ENCODE measurements at regions not wholly inside any gene's neighbourhood (a gene's known extent, or its start where the extent isn't known, plus 50 kb on each side); places are given as distances from the start of the nearest gene placed in this dataset.

DNA sequence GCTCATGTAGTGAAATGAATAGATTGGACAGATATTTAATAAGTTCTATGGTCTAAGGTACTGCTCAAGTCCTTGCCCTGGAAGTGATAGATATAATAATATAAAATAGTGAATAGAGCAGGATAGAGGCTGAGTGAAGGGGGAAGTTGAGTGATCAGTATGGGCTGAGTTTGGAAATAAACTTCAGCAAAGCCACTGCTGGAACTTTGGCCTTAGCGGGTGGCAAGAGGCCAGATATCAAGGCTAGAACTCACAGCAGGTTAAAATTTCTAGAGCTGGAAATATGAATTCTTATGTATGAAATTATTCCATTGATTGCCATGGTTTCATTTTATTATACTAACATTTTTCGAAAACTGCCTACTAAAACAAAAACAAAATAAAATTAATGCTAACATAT lies 267.6 kb upstream of the DPH6 start:
- TF ChIP-seq, protein P1, sequence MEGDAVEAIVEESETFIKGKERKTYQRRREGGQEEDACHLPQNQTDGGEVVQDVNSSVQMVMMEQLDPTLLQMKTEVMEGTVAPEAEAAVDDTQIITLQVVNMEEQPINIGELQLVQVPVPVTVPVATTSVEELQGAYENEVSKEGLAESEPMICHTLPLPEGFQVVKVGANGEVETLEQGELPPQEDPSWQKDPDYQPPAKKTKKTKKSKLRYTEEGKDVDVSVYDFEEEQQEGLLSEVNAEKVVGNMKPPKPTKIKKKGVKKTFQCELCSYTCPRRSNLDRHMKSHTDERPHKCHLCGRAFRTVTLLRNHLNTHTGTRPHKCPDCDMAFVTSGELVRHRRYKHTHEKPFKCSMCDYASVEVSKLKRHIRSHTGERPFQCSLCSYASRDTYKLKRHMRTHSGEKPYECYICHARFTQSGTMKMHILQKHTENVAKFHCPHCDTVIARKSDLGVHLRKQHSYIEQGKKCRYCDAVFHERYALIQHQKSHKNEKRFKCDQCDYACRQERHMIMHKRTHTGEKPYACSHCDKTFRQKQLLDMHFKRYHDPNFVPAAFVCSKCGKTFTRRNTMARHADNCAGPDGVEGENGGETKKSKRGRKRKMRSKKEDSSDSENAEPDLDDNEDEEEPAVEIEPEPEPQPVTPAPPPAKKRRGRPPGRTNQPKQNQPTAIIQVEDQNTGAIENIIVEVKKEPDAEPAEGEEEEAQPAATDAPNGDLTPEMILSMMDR (IDR thresholded peaks at IDR 0.05; ENCODE audit: borderline replicate concordance, extremely low read depth, low read length, poor library complexity, severe bottlenecking) = no peak
- TF ChIP-seq EZH2 (IDR thresholded peaks at IDR 0.05; ENCODE audit: borderline replicate concordance, low read depth, low read length, severe bottlenecking) = no peak

Data from DND-41 (cell line).